ENCODE measurements at regions not wholly inside any gene's neighbourhood (a gene's known extent, or its start where the extent isn't known, plus 50 kb on each side); places are given as distances from the start of the nearest gene placed in this dataset.
"Not testable (repeated sequence)": the region's sequence is repeated elsewhere in the genome, so short reads cannot be mapped to it uniquely, and the experiment has no call there.

- no peak for DNase-seq
Measured at GRCh38 chr1:78250201-78250600, 204.4 kb downstream of the GIPC2 start.

DNA sequence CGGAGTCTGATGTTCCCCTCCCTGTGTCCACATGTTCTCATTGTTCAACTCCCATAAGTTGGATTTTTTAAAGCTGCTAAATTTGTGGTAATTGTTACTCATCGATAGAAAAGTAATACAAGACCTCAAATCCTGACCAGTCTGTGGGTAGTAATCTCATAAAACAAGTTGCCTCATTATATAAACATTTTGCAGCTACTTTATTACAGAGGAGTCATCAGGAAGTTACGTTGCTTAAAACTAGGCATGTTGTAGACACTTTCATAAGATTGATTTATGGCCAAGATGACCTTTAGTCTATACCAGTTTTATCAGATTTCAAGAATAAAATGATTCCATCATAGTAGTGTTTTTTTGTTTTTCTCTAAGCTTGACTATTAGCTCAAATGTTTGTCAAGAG lies 208.8 kb downstream of the GIPC2 start:
- no peak for DNase-seq

- DNase-seq = no peak
Measured at GRCh38 chr1:78255383-78255782, 209.6 kb downstream of the GIPC2 start.

GRCh38 chr1:78255846-78256245 lies 210.1 kb downstream of the GIPC2 start:
- DNase-seq = no peak

DNA sequence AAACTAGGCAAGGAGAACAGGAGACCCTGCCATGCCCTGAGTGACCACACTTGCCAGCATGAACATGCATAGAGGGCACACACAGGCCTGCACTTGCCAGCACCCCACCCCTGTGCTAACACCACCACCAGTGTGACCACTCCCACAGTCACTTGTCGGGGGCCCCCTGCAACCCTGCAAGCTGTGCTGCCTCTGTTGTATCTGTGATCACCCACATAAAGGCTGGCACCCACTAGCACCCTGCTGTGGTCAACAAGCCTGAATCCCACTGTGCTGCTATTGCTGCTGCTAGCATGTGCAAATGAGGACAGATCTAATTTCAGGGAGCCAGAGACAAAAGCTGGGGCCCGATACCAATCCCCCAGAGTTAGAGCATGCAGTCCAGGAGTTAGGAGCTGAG lies 217.7 kb downstream of the GIPC2 start:
- DNase-seq = no peak

DNA sequence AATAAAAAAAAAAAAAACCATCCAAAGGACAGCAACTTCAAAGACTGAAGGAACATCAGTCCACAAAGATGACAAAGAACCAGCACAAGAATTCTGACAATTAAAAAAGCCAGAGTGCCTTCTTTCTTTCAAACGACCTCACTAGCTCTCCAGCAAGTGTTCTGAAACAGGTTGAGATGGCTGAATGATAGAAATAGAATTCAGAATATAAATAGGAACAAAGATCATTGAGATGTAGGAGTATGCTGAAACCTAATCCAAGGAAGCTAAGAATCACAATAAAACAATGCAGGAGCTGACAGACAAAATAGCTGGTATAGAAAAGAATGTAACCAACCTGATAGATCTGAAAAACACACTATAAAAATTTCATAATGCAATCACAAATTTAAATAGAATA lies 218.2 kb downstream of the GIPC2 start:
- DNase-seq = no peak

DNA sequence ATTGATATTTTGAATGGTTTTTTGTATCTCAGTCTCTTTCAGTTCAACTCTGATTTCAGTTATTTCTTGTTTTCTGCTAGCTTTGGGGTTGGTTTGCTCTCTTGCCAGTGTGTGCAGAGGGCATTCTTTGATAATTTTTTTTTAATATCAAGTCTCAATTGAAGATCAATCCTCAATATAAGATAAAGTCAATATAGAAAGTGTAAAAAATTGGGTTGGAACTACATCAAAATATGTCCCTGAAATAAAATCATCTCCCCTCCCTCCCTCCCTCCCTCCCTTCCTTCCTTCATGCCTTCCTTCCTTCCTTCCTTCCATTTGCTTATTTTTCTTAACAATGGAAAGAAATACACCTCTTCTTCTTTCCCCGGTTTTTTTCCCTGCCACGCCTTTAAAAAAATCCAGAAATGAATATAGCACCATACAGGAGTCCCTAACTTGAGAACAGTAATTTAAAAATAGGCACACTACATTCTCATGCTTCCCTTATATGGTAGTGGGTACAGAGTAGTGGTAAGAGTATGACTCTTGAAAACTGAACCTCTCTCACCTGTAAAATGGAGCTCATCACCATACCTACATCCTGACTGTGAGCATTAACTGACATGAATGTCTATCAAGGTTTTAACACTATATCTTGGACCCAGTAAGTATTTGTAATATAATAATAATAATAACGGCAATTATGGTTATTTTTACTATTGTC lies 221.9 kb downstream of the GIPC2 start:
- DNase-seq = no peak

DNA sequence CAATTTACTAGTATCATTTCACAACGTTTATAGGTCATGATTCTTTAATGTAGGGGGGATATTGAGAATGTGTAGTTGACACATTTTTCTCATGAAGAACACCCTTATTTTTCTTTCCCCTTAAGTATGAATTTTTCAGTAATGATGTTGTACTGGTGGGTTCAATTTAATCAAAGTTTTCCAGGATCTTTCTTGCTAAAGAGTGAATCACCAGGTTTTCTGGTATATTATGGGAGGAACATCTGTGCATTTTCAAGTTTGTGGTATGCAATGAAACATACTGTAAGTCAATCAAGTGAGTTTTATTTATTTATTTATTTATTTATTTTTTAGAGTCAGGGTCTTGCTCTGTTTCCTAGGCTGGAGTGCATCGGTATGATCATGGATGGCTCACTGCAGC lies 221.2 kb upstream of the PTGFR start:
- no peak for DNase-seq

DNA sequence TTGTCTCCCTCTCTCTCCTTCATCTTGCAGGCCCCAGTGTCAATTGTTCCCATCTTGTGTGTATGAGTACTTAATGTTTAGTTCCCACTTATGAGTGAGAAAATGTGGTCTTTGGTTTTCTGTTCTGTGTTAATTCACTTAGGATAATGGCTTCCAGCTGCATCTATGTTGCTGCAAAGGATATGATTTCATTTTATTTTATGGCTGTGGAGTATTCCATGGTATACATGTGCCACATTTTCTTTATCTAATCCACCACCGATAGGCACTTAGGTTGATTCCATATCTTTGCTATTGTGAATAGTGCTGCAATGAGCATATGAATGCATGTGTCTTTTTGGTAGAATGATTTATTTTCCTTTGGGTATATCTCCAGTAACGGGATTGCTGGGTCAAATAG lies 219.4 kb upstream of the PTGFR start:
- not testable (repeated sequence) for DNase-seq

DNA sequence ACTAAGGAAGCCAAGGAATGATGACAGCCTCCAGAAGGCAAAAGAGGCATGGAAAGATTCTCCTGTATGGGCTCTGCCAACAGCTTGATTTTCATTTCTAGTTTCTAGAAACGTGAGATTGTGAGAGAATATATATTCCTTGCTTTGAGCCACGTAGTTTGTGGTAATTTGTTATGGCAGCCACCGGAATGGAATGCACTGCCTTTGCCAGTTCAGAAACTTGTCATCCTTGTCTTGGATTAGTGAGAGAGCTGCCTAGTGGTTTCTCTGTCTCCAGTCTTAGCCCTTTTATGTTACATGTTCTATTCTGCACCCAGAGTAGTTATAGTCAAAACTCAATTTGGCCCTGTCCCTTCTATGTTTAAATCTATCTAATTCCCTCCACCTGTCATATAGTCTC lies 216.0 kb upstream of the PTGFR start:
- DNase-seq = no peak

GRCh38 chr1:78275456-78275855 lies 215.3 kb upstream of the PTGFR start:
- DNase-seq = no peak

DNA sequence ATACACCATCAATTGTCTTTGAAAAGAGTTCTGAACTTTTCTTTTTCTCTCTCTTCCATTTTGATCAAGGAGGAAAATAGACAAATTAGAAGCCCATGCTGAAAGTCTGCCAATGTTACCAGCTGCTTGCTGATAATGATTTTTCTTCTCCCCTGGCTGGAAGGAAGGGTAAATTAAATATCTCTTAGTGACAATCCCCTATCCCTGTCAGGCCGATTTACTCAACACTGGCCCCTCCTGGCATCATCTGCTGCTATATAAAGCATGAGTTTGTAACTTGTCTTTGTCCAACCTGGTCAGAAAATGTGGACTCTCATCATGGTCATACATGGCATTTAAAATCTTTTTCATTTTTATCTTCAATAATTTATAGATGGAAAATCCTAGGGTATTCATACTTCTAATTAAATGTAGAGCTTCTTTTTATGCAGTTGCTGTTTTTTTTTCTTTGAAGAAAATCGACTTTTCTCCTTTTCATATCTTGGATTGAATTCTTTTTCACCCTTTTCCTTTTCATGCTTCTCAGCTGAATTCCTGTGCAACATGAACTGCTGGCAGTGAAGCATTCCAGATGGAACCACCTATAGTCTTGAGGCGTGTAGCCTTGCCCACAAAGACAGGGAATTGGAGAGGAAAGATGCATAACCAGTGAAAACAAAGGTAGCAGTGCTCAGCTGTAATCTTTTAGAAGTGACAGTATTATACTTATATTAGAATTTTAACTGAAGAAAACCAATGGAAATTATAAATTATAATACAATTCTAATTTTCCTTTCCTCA lies 214.7 kb upstream of the PTGFR start:
- DNase-seq = no peak

DNA sequence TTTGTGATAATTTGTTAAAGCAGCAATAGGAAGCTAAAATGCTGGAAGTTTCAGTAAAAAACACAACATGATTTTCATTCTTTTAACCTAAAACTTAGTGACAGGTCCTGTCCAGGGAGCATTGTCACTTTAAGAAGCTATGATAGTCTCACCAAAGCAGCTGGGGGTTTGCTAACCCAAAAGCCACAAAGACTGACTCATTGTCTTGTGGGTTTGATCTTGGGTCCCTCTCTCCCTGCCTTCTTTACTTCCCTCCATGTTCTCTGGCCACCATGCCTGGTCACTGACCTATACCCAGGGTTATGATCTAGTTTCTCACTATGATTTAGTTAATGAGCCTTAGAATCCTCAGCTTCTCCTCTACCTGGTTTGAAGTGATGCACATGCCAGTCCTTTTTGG lies 213.5 kb upstream of the PTGFR start:
- no peak for DNase-seq

DNA sequence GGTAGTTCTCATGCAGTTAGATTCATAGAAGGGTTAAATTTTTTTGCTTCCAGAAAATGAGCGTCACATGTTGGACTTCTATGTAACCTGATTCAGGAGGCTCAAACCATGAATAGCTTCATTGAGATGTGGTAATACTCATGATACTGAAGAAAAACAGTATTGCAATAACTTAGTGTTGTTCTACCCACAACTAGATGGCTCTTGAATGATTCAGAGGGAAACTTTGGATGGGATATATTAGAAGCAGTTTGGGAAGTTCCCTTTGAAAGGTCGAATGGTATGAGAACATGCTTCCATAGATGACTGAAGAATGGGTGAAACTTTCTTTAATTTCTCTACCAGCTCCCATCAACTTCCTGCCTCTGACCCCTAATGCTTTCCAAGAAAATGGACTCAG lies 211.7 kb upstream of the PTGFR start:
- DNase-seq = no peak

- no peak for DNase-seq
Measured at GRCh38 chr1:78280626-78281025, 210.1 kb upstream of the PTGFR start.

GRCh38 chr1:78281580-78281979 lies 209.2 kb upstream of the PTGFR start:
- DNase-seq = no peak

DNA sequence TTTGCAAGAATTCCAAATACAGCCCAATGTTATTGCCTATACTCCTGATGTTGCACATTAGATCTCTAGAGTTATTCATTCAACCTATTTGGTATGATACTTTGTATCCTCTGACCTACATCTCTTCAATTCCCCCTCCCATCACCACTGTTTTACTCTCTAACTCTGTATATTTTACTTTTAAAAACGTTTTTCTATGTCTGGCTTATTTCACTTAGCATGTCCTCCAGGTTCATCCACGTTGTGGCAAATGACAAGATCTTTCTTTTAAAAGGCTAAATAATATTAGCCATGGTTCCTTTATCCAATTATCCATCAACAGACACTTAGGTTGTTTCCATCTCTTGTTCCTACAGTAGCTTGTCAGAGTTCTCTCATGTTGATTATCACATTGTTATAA lies 207.1 kb upstream of the PTGFR start:
- DNase-seq = no peak

GRCh38 chr1:78284354-78284753 lies 206.4 kb upstream of the PTGFR start:
- DNase-seq = no peak

- no peak for DNase-seq
Measured at GRCh38 chr1:78286686-78287085, 204.1 kb upstream of the PTGFR start.

GRCh38 chr1:78289603-78290002 lies 201.2 kb upstream of the PTGFR start:
- no peak for DNase-seq

GRCh38 chr1:78291418-78291817 lies 199.4 kb upstream of the PTGFR start:
- no peak for DNase-seq

GRCh38 chr1:78291872-78292271 lies 198.9 kb upstream of the PTGFR start:
- no peak for DNase-seq

- DNase-seq = no peak
Measured at GRCh38 chr1:78292361-78292760, 198.4 kb upstream of the PTGFR start.

DNA sequence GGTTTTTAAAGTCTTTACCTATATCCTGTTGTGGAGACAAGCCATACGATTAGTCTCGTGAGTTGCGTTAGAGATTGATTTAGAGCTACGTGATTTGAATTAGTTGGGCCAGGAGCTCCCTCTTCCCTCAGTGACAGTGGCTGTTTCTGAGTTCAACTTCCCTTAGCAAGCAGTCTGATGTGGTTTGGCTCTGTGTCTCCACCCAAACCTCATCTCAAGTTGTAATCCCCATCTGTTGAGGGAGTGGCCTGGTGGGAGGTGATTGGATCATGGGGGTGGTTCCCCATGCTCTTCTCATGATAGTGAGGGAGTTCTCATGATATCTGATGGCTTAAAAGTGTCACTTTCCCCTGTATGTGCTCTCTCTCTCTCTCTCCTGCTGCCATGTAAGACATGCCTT lies 192.9 kb upstream of the PTGFR start:
- no peak for DNase-seq

DNA sequence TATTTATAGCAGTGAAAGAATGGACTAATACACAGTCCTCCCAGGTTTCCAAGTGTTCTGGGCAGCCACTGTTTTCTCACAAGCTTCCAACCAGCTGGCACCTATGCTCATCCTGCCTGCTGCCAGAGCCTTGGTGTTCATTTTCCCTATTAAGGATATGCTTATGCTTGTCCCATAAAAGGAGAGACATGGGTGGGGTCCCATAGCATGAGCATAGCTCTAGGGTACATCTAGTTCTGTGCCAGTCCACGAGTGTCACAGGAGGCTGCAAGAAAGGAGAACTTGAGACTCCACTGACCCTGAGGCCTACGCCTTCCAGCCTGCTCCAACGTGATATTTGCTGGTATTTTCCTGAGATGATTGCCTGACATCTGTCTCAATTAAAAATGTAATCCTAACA lies 192.4 kb upstream of the PTGFR start:
- DNase-seq = no peak
